ENCODE measurements at regions not wholly inside any gene's neighbourhood (a gene's known extent, or its start where the extent isn't known, plus 50 kb on each side); places are given as distances from the start of the nearest gene placed in this dataset.
"Not testable (repeated sequence)": the region's sequence is repeated elsewhere in the genome, so short reads cannot be mapped to it uniquely, and the experiment has no call there.

- no peak for DNase-seq (ENCODE audit: low read depth, low spot score)
Observed at GRCh38 chr9:81361296-81361695, 328.1 kb downstream of the TLE1 start.

GRCh38 chr9:81351166-81351565 lies 338.2 kb downstream of the TLE1 start:
- no peak for DNase-seq (ENCODE audit: low read depth, low spot score)

DNA sequence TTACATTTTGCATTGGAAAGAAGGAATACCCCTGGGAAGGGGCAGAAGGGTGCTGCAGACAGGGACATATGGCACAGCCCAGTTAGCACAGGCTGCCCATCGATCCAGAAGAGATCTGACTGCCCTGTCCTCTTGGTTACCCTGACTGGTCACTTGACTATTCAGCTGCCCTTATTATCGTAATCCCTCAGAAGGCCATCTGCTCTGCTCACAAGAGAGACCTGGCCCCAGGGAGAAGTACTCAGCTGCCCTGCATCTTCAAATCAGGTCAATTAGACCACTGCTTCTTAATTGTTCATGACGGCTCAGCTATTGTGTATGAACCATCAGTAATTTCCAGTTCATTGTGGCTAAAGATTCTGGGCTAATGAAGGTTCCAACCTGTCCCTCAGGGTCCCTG lies 345.0 kb downstream of the TLE1 start:
- peak; percentile 5 for DNase-seq (ENCODE audit: low read depth, low spot score)

DNA sequence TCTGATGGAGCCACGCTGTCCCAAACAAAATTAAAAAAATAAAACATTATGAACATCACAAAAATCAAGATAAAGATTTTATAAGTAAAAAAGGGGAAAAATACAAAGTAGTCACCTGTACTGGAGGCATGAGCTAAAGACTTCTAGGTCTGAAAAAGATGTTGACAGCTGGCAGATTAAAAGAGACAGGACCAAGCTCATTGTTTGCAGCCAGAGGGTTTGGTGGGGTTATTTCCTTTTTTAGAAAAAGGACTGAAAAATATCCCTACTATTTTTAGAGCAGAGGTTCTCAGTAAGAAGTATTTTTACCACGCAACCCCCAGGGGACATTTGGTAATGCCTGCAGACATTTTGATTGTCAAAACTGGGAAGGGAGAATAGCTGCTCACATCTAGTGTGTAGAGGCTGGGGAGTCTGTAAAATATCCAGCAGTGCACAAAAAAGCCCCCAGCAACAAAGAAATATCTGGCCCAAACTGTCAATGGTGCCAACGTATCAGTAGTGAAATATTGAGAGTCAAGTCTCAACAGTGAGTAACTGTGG lies 353.4 kb downstream of the TLE1 start:
- no peak for DNase-seq (ENCODE audit: low read depth, low spot score)

GRCh38 chr9:81321551-81321950 lies 367.8 kb downstream of the TLE1 start:
- no peak for DNase-seq (ENCODE audit: low read depth, low spot score)

GRCh38 chr9:81320909-81321482 lies 368.4 kb downstream of the TLE1 start:
- DNase-seq (ENCODE audit: low read depth, low spot score), result no peak

GRCh38 chr9:81318571-81318970 lies 370.8 kb downstream of the TLE1 start:
- no peak for DNase-seq (ENCODE audit: low read depth, low spot score)

DNA sequence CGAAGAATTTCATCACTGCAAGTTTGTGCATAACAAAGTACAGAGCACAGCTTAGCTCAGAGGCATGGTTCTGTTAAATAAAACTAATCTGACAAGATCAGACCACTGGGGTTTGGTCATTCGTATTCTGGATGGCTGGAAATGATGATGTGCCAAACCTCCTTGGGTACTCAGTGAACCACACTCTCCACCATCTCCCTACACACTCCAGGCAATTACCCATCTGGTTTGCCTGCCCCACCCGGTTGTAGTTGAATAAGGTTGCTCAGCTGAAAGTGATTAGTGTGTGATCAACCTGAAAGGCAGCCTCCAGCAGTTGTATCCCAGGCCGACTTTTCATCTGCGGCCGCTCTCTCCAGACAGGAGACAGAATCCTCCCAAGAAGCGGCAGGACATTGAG lies 371.4 kb downstream of the TLE1 start:
- DNase-seq (ENCODE audit: low read depth, low spot score), result no peak

DNA sequence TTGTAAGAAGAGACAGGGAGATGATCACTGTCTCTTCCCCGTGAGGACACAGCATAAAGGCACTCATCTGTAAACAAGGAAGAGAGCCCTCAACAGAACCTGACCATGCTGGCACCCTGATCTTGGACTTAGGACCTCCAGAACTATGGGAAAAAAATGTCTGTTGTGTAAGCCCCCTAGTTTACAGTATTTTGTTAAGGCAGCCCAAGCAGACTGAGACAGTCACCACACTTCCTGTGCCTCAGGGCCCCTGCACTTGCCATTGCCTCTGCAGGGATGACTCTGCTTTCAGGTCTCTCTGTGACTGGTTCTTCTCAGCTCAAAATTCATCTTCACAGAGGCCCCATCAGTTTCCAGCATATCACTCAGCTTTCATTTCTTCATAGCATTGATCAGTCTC lies 372.1 kb downstream of the TLE1 start:
- DNase-seq (ENCODE audit: low read depth, low spot score), result no peak

GRCh38 chr9:81314490-81314889 lies 374.9 kb downstream of the TLE1 start:
- DNase-seq (ENCODE audit: low read depth, low spot score), result no peak

DNA sequence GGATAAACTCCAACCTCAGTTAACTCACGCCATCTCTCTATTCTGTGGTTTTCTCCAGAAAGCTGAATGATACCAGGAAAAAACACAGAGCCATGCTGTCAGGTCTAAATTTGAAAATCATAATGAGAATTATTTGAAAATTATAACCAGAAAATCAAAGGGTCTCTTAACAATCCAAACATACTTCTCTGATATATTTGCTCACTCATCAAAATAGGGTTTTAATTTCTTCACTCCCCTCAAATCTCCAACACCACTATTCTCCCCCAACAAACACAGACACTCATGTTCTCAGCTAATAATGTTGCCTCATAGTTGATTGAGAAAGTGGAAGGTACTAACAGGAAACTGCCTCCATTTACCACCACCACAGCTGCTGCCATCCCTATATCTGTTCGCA lies 375.5 kb downstream of the TLE1 start:
- DNase-seq (ENCODE audit: low read depth, low spot score), result no peak

GRCh38 chr9:81312346-81312745 lies 377.0 kb downstream of the TLE1 start:
- DNase-seq (ENCODE audit: low read depth, low spot score), result no peak

- no peak for DNase-seq (ENCODE audit: low read depth, low spot score)
Observed at GRCh38 chr9:81308404-81308803, 380.9 kb downstream of the TLE1 start.

- not testable (repeated sequence) for DNase-seq (ENCODE audit: low read depth, low spot score)
Observed at GRCh38 chr9:81307791-81308190, 381.6 kb downstream of the TLE1 start.

- no peak for DNase-seq (ENCODE audit: low read depth, low spot score)
Observed at GRCh38 chr9:81305561-81306182, 383.7 kb downstream of the TLE1 start.

DNA sequence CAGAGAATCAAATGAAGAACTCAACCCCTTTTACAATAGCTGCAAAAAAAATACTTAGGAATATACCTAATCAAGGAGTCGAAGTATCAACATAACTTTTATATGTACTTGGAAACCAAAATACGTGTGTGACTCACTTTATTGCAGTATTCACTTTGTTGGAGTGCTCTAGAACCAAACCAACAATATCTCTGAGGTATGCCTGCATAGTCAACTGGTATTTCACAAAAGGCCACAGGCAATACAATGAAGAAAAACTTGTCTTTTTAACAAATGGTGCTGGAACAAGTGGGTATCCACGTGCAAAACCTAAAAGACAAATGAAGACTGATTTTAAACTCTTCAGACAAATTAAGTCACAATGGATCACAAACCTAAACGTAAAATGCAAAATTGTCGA lies 385.7 kb downstream of the TLE1 start:
- no peak for DNase-seq (ENCODE audit: low read depth, low spot score)

DNA sequence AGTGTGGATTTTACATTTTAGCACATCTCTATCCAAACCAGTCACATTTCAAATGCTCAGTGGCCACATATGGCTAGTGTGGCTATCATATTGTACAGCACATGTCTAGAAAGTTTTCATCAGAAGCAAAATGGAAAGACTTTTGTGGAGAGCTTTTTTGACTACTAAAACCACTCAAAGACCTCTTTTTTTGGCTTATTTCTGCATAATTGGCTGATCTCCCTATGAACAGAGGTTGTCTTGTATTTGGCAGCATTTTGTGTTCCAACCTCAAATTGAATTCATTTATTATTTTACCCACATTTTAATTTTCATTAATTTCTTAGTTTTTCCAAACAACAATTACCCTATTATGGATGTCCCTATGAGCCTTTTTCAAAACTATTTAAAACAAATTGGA lies 395.7 kb downstream of the TLE1 start:
- DNase-seq (ENCODE audit: low read depth, low spot score), result no peak

GRCh38 chr9:81292056-81292805 lies 397.1 kb downstream of the TLE1 start:
- DNase-seq (ENCODE audit: low read depth, low spot score), result peak; percentile 84

GRCh38 chr9:81289622-81290021 lies 399.7 kb downstream of the TLE1 start:
- DNase-seq (ENCODE audit: low read depth, low spot score), result no peak

DNA sequence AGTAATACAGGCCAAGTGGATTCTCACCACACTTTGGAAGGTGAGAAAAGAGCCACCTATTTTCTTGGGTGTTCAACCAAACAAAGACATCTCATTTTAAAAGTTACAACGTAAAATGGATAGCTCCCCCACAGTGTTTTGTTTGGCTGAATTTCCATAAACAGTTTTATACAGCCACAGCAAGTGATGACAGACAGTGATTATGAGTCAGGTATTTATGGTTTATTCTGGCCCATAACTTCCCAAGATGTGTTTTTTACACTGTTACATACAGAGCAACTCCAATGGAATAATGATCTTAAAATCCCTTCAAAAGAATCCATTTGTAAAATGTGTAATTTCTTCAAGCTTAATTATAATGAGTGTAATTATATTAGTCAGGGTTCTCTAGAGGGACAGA lies 421.3 kb downstream of the TLE1 start:
- no peak for DNase-seq (ENCODE audit: low read depth, low spot score)

DNA sequence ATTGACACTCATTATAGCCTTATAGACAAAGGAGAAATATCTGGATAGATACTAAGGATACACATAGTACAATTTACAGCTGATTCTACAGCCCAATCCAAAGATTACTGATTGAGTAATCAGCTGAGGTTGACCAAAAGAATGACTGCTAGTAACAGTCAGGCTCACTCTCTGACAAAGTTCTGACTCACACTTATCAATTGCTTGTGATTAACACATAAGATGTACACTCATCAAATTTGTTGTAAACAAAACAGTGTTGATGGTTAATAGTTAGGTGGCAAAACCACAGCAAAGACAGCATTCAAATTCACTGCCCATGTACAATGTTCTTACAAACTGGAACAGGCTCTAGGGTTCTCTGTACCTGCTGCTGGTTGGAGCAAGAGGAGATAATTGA lies 422.7 kb downstream of the TLE1 start:
- no peak for DNase-seq (ENCODE audit: low read depth, low spot score)

- DNase-seq (ENCODE audit: low read depth, low spot score), result no peak
Observed at GRCh38 chr9:81266086-81266485, 423.3 kb downstream of the TLE1 start.

DNA sequence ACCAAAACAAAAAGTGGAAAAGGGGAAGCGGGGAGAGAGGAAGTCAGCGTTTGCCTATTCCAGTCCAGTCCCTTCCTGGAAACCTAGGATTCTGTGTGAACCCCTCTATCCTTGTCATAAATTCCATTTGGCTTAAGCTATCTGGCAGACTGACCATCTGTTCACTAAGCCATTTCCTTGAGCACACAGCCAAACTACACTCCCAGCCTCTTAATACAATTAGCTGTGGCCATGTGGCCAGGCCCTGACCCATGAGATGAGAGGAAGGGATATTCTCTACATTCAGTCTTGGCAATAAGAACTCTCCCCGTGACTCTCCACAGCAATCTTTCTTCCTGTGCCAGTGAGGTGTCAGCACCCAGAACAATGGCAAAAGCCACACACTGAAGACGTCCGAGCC lies 424.8 kb downstream of the TLE1 start:
- peak; percentile 18 for DNase-seq (ENCODE audit: low read depth, low spot score)
